ENCODE measurements at regions not wholly inside any gene's neighbourhood (a gene's known extent, or its start where the extent isn't known, plus 50 kb on each side); places are given as distances from the start of the nearest gene placed in this dataset.

DNA sequence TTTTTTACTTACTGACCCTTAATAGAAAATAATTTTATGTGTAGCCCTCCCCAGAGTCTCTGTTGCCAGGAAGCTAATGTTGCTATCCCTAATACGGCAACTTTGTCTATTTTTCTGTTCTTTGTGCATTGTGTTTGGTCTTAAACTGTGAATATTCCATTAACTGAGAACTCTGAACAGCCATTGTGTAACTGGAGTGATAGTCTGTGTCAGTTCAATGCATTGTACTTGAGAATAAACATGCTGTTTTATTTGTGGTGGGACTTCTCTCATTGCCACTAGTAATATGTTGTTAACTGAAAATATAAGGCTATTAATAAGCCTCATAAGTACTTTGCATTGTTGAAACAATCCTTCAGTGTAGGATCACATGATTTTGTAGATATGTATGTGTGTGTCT is 278.3 kb upstream of the DMRT1 start:
- TF ChIP-seq TAF1 (IDR thresholded peaks at IDR 0.05; ENCODE audit: low read depth) (no peak), FOXM1 (IDR thresholded peaks at IDR 0.05; ENCODE audit: borderline replicate concordance, low read depth) (no peak)
